NT2/D1 (cell line): ENCODE measurements at regions not wholly inside any gene's neighbourhood (a gene's known extent, or its start where the extent isn't known, plus 50 kb on each side); places are given as distances from the start of the nearest gene placed in this dataset.

ENCODE experiments used
- SUZ12 ChIP-seq: IDR thresholded peaks from 2 replicates; pipeline ENCODE4 v1.6.1; 2011; ENCODE audit not compliant: insufficient read length, insufficient read depth; ENCODE audit errors: extremely low read depth
- YY1 ChIP-seq: IDR thresholded peaks from 2 replicates; pipeline ENCODE4 v1.6.1; 2011; ENCODE audit not compliant: insufficient read length, insufficient read depth
- ZNF274 ChIP-seq: IDR thresholded peaks from 2 replicates; pipeline ENCODE4 v1.6.1; 2011; ENCODE audit warnings: mild to moderate bottlenecking, low read depth, low read length

- TF ChIP-seq ZNF274 (no peak), YY1 (no peak), SUZ12 (no peak)
Measured at GRCh38 chr1:172883387-172883791, 167.4 kb downstream of the TNFSF18 start.
